B cell (primary cell): ENCODE measurements at regions not wholly inside any gene's neighbourhood (a gene's known extent, or its start where the extent isn't known, plus 50 kb on each side); places are given as distances from the start of the nearest gene placed in this dataset.

Source experiments
- EZH2 ChIP-seq: IDR thresholded peaks from 2 replicates; pipeline ENCODE4 v1.6.1; 2012; ENCODE audit warnings: borderline replicate concordance, low read depth, mild to moderate bottlenecking, moderate library complexity, low read length; ENCODE audit not compliant: insufficient read depth, poor library complexity, severe bottlenecking
- TF ChIP-seq, protein P1 (sequence below): fragments of 200-600 bp; IDR thresholded peaks from one replicate; pipeline ENCODE4 v1.8.0; 2022; ENCODE audit warnings: antibody characterized with exemption, mild to moderate bottlenecking

DNA sequence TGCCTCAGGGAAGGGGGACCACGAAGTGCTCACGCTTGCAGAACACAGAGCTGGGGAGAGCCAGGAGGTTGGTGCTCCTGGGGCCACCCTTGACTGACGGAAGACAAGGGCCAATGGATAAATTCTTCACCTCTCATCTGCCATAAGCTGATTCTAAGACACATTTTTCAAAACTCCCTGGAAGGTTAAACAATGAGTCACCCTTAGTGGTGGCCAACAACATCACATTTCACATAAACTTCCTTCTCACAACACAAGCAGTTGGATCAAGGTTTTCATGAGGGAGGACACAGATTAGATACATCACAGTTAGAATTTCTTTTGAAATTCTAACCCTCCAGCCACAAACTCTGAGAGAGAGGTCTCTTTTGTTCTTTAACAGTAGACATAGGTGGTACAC lies 713.6 kb upstream of the POU3F3 start:
- TF ChIP-seq, protein P1, sequence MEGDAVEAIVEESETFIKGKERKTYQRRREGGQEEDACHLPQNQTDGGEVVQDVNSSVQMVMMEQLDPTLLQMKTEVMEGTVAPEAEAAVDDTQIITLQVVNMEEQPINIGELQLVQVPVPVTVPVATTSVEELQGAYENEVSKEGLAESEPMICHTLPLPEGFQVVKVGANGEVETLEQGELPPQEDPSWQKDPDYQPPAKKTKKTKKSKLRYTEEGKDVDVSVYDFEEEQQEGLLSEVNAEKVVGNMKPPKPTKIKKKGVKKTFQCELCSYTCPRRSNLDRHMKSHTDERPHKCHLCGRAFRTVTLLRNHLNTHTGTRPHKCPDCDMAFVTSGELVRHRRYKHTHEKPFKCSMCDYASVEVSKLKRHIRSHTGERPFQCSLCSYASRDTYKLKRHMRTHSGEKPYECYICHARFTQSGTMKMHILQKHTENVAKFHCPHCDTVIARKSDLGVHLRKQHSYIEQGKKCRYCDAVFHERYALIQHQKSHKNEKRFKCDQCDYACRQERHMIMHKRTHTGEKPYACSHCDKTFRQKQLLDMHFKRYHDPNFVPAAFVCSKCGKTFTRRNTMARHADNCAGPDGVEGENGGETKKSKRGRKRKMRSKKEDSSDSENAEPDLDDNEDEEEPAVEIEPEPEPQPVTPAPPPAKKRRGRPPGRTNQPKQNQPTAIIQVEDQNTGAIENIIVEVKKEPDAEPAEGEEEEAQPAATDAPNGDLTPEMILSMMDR = no peak
- no peak for TF ChIP-seq EZH2
